ENCODE measurements at regions not wholly inside any gene's neighbourhood (a gene's known extent, or its start where the extent isn't known, plus 50 kb on each side); places are given as distances from the start of the nearest gene placed in this dataset.

DNA sequence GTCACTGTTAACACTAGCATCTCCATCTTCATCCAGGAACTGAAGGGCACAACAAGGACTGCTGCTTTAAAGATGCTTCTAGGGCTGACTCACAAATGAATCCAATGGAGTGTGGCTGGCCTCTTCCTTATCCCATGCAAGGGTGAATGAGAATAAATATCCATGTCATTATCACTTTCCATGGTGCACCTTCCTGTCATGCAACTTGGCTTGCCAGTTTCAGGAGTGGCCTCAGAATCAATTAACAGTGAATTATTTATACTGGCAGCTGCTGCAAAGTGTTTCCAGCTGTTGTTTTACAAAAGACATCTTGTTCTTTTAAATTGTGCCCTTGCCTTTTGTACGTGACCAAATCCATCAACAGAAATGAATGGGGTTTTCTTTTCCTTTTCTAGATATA, 499.3 kb upstream of the TMEM132C start:
- Mint-ChIP-seq H3K36me3 (no peaks in the 10 kb centered on the region), H3K4me1 (no peaks in the 10 kb centered on the region), H3K9me3 (peaks cover 8% of the 10 kb centered on the region), H3K27me3 (ENCODE audit: low read depth) (peaks cover 16% of the 10 kb centered on the region), H3K27ac (no peak overlapping the region), H3K4me3 (no peak overlapping the region)
- TF ChIP-seq, protein P1, sequence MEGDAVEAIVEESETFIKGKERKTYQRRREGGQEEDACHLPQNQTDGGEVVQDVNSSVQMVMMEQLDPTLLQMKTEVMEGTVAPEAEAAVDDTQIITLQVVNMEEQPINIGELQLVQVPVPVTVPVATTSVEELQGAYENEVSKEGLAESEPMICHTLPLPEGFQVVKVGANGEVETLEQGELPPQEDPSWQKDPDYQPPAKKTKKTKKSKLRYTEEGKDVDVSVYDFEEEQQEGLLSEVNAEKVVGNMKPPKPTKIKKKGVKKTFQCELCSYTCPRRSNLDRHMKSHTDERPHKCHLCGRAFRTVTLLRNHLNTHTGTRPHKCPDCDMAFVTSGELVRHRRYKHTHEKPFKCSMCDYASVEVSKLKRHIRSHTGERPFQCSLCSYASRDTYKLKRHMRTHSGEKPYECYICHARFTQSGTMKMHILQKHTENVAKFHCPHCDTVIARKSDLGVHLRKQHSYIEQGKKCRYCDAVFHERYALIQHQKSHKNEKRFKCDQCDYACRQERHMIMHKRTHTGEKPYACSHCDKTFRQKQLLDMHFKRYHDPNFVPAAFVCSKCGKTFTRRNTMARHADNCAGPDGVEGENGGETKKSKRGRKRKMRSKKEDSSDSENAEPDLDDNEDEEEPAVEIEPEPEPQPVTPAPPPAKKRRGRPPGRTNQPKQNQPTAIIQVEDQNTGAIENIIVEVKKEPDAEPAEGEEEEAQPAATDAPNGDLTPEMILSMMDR (IDR thresholded peaks at IDR 0.05; ENCODE audit: unreplicated experiment) = no peak
- no peak for DNase-seq (ENCODE audit: low spot score in 2 of 2, unreplicated experiment in 2 of 2)

DNA sequence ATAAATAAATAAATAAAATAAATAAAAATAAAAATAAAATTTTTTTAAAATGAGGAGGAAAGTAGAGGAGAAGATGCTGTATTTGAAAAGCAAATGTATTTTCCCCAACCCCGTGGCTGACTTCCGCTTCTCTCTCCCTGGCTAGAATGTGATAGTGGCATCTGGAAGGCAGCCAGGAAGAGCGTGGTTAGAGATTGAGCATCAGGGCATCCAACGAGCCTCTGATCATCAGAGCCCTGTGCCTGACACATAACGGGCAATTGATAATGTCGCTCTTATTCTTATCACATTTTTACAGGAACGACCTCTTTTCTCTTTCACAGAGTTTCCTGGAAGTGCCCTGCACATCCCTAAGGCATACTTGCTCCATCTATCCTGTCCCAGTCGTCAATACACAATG, 496.9 kb upstream of the TMEM132C start:
- H3K4me3 Mint-ChIP-seq = no peak overlapping the region

DNA sequence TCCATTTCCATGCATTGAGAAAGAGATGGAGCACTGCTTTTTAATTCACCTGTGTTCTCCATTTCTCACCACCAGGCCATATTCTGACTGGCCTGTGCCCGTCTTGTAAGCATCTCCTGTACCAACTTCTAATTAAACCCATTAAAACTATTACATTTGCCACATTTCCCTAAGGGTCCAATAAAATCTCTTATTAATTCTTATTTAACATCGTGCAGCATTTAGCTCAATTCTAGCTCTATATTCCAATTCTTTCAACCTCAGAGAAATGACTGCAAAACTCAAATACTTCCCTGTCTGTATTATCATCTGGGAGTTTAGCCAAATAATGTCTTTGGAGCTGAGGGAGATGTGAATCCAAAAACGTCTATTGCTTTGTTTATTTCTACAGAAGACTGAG, 495.4 kb upstream of the TMEM132C start:
- TF ChIP-seq, protein P1 (IDR thresholded peaks at IDR 0.05; ENCODE audit: unreplicated experiment) = no peak
- Mint-ChIP-seq H3K27ac (no peak overlapping the region), H3K36me3 (no peaks in the 10 kb centered on the region), H3K9me3 (no peaks in the 10 kb centered on the region), H3K27me3 (ENCODE audit: low read depth) (peaks cover 31% of the 10 kb centered on the region), H3K4me3 (no peak overlapping the region), H3K4me1 (no peaks in the 10 kb centered on the region)
- DNase-seq (ENCODE audit: low spot score in 2 of 2, unreplicated experiment in 2 of 2) = no peak

More for the DNA sequence above, 496.9 kb upstream of the TMEM132C start:
- Mint-ChIP-seq H3K9me3 (no peaks in the 10 kb centered on the region), H3K27me3 (ENCODE audit: low read depth) (peaks cover 29% of the 10 kb centered on the region), H3K36me3 (no peaks in the 10 kb centered on the region), H3K4me1 (no peaks in the 10 kb centered on the region), H3K27ac (no peak overlapping the region)
- TF ChIP-seq, protein P1 (IDR thresholded peaks at IDR 0.05; ENCODE audit: unreplicated experiment) = no peak
- no peak for DNase-seq (ENCODE audit: low spot score in 2 of 2, unreplicated experiment in 2 of 2)

DNA sequence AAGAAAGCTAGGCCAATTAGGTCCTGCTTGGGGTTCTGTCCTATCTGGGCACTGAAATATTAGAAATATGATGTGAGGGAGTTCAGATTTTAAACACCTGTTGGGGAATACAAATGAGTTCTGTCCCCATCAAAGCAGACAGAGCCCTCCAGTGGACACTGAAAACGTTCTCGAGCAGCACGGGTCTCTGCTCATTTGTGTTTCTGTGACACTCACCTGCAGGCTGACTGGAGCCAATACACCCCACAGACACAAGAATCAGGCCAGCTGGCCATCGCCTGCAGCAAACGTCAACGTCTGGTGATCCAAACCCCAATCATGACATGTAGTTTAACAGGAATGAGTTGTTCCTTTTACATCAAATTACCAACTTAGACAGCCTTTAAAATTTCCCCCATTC, 493.4 kb upstream of the TMEM132C start:
- Mint-ChIP-seq H3K36me3 (no peaks in the 10 kb centered on the region), H3K27me3 (ENCODE audit: low read depth) (peaks cover 33% of the 10 kb centered on the region), H3K4me3 (no peak overlapping the region), H3K27ac (no peak overlapping the region), H3K9me3 (no peaks in the 10 kb centered on the region), H3K4me1 (no peaks in the 10 kb centered on the region)
- DNase-seq (ENCODE audit: low spot score in 2 of 2, unreplicated experiment in 2 of 2) = no peak
- TF ChIP-seq, protein P1 (IDR thresholded peaks at IDR 0.05; ENCODE audit: unreplicated experiment) = no peak

DNA sequence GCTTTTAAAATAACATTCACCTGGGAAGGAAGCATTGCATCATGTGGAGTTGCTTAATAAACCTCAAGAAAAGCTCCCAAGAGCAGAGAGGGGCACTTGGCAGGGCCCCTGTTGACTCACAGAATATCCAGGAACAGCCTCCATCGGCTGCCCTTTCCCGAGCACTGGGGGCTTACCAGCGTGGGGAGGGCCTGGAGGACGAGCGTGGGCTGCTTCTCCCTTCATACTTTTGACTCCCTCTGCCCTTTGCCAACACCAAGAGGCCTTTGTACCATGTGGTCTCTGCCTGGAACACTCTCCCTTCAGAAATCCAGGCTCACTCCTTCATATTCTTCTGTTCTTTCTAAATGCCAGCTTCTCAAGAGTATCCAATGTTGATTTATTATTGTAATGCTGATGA, 492.1 kb upstream of the TMEM132C start:
- no peak overlapping the region for H3K27ac Mint-ChIP-seq
- H3K4me3 Mint-ChIP-seq = no peak overlapping the region
- H3K27me3 Mint-ChIP-seq (ENCODE audit: low read depth) = peaks cover 41% of the 10 kb centered on the region
- H3K9me3 Mint-ChIP-seq = no peaks in the 10 kb centered on the region
- TF ChIP-seq, protein P1 (IDR thresholded peaks at IDR 0.05; ENCODE audit: unreplicated experiment) = no peak
- no peaks in the 10 kb centered on the region for H3K36me3 Mint-ChIP-seq
- H3K4me1 Mint-ChIP-seq = no peaks in the 10 kb centered on the region
- DNase-seq (ENCODE audit: low spot score in 2 of 2, unreplicated experiment in 2 of 2) = no peak

All from mesothelial cell of epicardium (in vitro differentiated cells).